IMR-90 (cell line): ENCODE measurements at regions not wholly inside any gene's neighbourhood (a gene's known extent, or its start where the extent isn't known, plus 50 kb on each side); places are given as distances from the start of the nearest gene placed in this dataset.

Source experiments
- ATAC-seq: fragments of 200-7000 bp; cut with Tn5 transposase; 2 replicates; pipeline ENCODE4 v1.9.1; 2020; ENCODE audit warnings: low read depth, mild to moderate bottlenecking, moderate library complexity
- BruUV-seq: library from RNA; stranded (reverse); fragments of 400-500 nt; replicated peaks from 2 replicates; lab custom pipeline; 2021; lab: Mats Ljungman, UMichigan
- CTCF ChIA-PET: fragments of 300-600 bp; formaldehyde crosslinking; extraction: SDS; loops from one replicate; lab custom pipeline; 2021; ENCODE audit warnings: antibody characterized with exemption; lab: Yijun Ruan, JAX
- POLR2A ChIA-PET: fragments of 300-600 bp; sonication (Branson Sonifier 250); formaldehyde crosslinking; loops from one replicate; lab custom pipeline; 2022; ENCODE audit warnings: antibody characterized with exemption; ENCODE audit not compliant: unreplicated experiment; lab: Charles Lee
- DNase-seq: peaks from one replicate; pipeline ENCODE4 v3.0.0; 2013
- H2AFZ ChIP-seq: replicated peaks from 2 replicates; pipeline ENCODE3; 2013; ENCODE audit warnings: low read length, mild to moderate bottlenecking; ENCODE audit not compliant: poor library complexity
- H2AK5ac ChIP-seq: 2 replicates; pipeline ENCODE4 v1.6.1; 2013; ENCODE audit warnings: low read depth, low read length, inconsistent platforms
- H2AK9ac ChIP-seq: replicated peaks from 2 replicates; pipeline ENCODE3; 2013; ENCODE audit warnings: mild to moderate bottlenecking, low read depth, low read length, moderate library complexity; ENCODE audit not compliant: poor library complexity
- H2BK120ac ChIP-seq: 2 replicates; pipeline ENCODE4 v1.6.1; 2013; ENCODE audit warnings: low read depth, low read length, inconsistent platforms
- H2BK15ac ChIP-seq: 3 replicates; pipeline ENCODE4 v1.6.1; 2013; ENCODE audit warnings: low read depth, low read length, inconsistent platforms
- H2BK20ac ChIP-seq: 2 replicates; pipeline ENCODE4 v1.6.1; 2013; ENCODE audit warnings: low read depth, mild to moderate bottlenecking, inconsistent platforms, low read length, moderate library complexity
- H2BK5ac ChIP-seq: 2 replicates; pipeline ENCODE4 v1.6.1; 2013; ENCODE audit warnings: mild to moderate bottlenecking, low read depth, low read length, inconsistent platforms; ENCODE audit not compliant: poor library complexity, severe bottlenecking
- H3K14ac ChIP-seq: replicated peaks from 2 replicates; pipeline ENCODE4 v1.6.1; 2013; ENCODE audit warnings: low read depth, low read length, inconsistent platforms
- H3K18ac ChIP-seq: 2 replicates; pipeline ENCODE4 v1.6.1; 2013; ENCODE audit warnings: low read depth, low read length, control low read depth
- H3K23ac ChIP-seq: 2 replicates; pipeline ENCODE4 v1.6.1; 2013; ENCODE audit warnings: low read depth, low read length, inconsistent platforms
- H3K27ac ChIP-seq: 2 replicates; pipeline ENCODE4 v1.5.1; 2013; ENCODE audit warnings: mild to moderate bottlenecking, control low read depth, low read length; ENCODE audit not compliant: insufficient read depth
- H3K27me3 ChIP-seq: 2 replicates; pipeline ENCODE4 v1.6.1; 2013; ENCODE audit warnings: low read length; ENCODE audit not compliant: control insufficient read depth, insufficient read depth
- H3K36me3 ChIP-seq: 2 replicates; pipeline ENCODE4 v1.6.1; 2013; ENCODE audit warnings: low read length, mixed read lengths; ENCODE audit not compliant: control insufficient read depth, insufficient read depth
- H3K4ac ChIP-seq: 2 replicates; pipeline ENCODE4 v1.6.1; 2013; ENCODE audit warnings: low read depth, low read length, inconsistent platforms
- H3K4me1 ChIP-seq: 2 replicates; pipeline ENCODE4 v1.6.1; 2013; ENCODE audit warnings: low read length, mixed read lengths; ENCODE audit not compliant: control insufficient read depth, insufficient read depth
- H3K4me2 ChIP-seq: 2 replicates; pipeline ENCODE4 v1.6.1; 2013; ENCODE audit warnings: low read depth, mild to moderate bottlenecking, control low read depth, low read length, moderate library complexity
- H3K4me3 ChIP-seq: 2 replicates; pipeline ENCODE4 v1.5.1; 2013; ENCODE audit warnings: low read depth, mild to moderate bottlenecking, control low read depth, low read length, moderate library complexity; ENCODE audit not compliant: insufficient read depth
- H3K56ac ChIP-seq: 2 replicates; pipeline ENCODE4 v1.6.1; 2013; ENCODE audit warnings: low read length, inconsistent platforms; ENCODE audit not compliant: insufficient read depth; ENCODE audit errors: extremely low read depth
- H3K79me1 ChIP-seq, 2 experiments: 2 replicates each; pipeline ENCODE4 v1.6.1; 2013; ENCODE audit warnings: low read length in 2 of 2, inconsistent platforms in 1 of 2, low read depth in 1 of 2
- H3K9ac ChIP-seq: 2 replicates; pipeline ENCODE4 v1.6.1; 2013; ENCODE audit warnings: low read depth, low read length, control low read depth
- H3K9me1 ChIP-seq: 2 replicates; pipeline ENCODE4 v1.6.1; 2013; ENCODE audit warnings: low read length, inconsistent platforms; ENCODE audit not compliant: insufficient read depth
- H3K9me3 ChIP-seq: 2 replicates; pipeline ENCODE4 v1.6.1; 2013; ENCODE audit warnings: low read length; ENCODE audit not compliant: control insufficient read depth, insufficient read depth
- H4K20me1 ChIP-seq: 2 replicates; pipeline ENCODE4 v1.6.1; 2013; ENCODE audit warnings: low read length, inconsistent platforms; ENCODE audit not compliant: insufficient read depth
- H4K5ac ChIP-seq: 2 replicates; pipeline ENCODE4 v1.6.1; 2013; ENCODE audit warnings: mild to moderate bottlenecking, low read depth, low read length, control low read depth
- H4K8ac ChIP-seq, 2 experiments: 2 replicates each; pipeline ENCODE4 v1.6.1; 2013; ENCODE audit warnings: low read depth in 2 of 2, low read length in 2 of 2, control low read depth in 1 of 2, inconsistent platforms in 1 of 2
- H4K91ac ChIP-seq: 2 replicates; pipeline ENCODE4 v1.6.1; 2013; ENCODE audit warnings: low read depth, low read length, inconsistent platforms; ENCODE audit not compliant: insufficient read depth
- CTCF ChIP-seq: conservative IDR thresholded peaks from 2 replicates; pipeline ENCODE4 v1.5.1; 2012; ENCODE audit warnings: mild to moderate bottlenecking, low read depth, low read length, improper control_type of control experiment
- FOS ChIP-seq: fragments of 150-350 bp; IDR thresholded peaks from 2 replicates; pipeline ENCODE4 v1.6.1; 2016; ENCODE audit warnings: low read depth, low read length
- MAFK ChIP-seq: IDR thresholded peaks from 2 replicates; pipeline ENCODE4 v1.6.1; 2012; ENCODE audit warnings: low read depth, low read length, improper control_type of control experiment
- MAZ ChIP-seq: IDR thresholded peaks from 2 replicates; pipeline ENCODE4 v1.6.1; 2012; ENCODE audit warnings: low read depth, mild to moderate bottlenecking, low read length, improper control_type of control experiment, moderate library complexity, borderline replicate concordance
- NFE2L2 ChIP-seq: fragments of 150-350 bp; IDR thresholded peaks from 2 replicates; pipeline ENCODE4 v1.6.1; 2016; ENCODE audit warnings: low read depth, mild to moderate bottlenecking, low read length
- RAD21 ChIP-seq: IDR thresholded peaks from 2 replicates; pipeline ENCODE4 v1.6.1; 2012; ENCODE audit warnings: low read length, improper control_type of control experiment
- RFX5 ChIP-seq: IDR thresholded peaks from 2 replicates; pipeline ENCODE4 v1.8.0; 2012; ENCODE audit warnings: low read depth, mild to moderate bottlenecking, low read length, moderate library complexity
- SMC3 ChIP-seq: fragments of 150-350 bp; IDR thresholded peaks from 2 replicates; pipeline ENCODE4 v1.6.1; 2016; ENCODE audit warnings: low read depth, mild to moderate bottlenecking, antibody characterized with exemption, low read length, moderate library complexity
- WGBS, 2 experiments: methylation state at CpG; one replicate each; pipeline versions ENCODE4 v1.1.5 to v1.1.7; 2013; ENCODE audit warnings: missing lambda C conversion rate in 2 of 2; ENCODE audit not compliant: insufficient read length in 1 of 2; ENCODE audit errors: extremely low coverage in 2 of 2; 5-methylcytosine and 5-hydroxymethylcytosine counted together
- dilution Hi-C: fragments of 300-500 bp; cut with HindIII; formaldehyde crosslinking; loops from one replicate; pipeline ENCODE4 v1.14.3; 2018; ENCODE audit warnings: low sequenced_read_pairs; ENCODE audit not compliant: unreplicated experiment
- in situ Hi-C: fragments of 300-500 bp; cut with MboI; formaldehyde crosslinking; loops from 3 replicates; pipeline ENCODE4 v1.14.3; 2019; ENCODE audit warnings: low sequenced_read_pairs, inconsistent platforms, mixed read lengths
- intact Hi-C: fragments of 100-400 bp; cut with micrococcal nuclease; formaldehyde crosslinking; loops from 2 replicates; pipeline ENCODE4 v1.10.0; 2022
- TF ChIP-seq, protein P1 (sequence below): fragments of 150-350 bp; IDR thresholded peaks from 2 replicates; pipeline ENCODE4 v1.6.1; 2016; ENCODE audit warnings: low read depth, mild to moderate bottlenecking, low read length, moderate library complexity, borderline replicate concordance
- TF ChIP-seq, protein P2 (sequence below): fragments of 150-350 bp; IDR thresholded peaks from 2 replicates; pipeline ENCODE4 v1.6.1; 2017; ENCODE audit warnings: mild to moderate bottlenecking, antibody characterized with exemption, low read length, low read depth

DNA sequence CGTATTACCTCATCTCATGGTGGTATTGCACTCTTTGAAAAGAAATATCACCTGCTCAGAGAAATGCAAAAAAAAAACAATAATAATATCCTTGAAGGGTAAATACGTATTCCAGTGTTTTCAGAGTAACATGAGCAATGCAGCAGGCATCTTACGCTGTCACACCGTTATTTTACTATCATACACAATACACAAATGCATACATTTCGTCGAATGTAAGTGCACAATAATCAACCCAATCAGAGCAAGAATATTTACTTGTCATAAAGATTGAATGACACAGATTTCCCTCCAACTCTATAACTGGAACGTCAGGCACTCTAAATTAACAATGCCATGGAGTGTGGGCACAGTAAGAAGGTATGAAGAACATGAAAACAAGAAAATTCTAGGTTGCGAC, 1050.1 kb downstream of the PLA2G4A start:
- Histone ChIP-seq H3K9me3 (no peaks in the 10 kb centered on the region), H4K20me1 (no peaks in the 10 kb centered on the region), H2BK5ac (no peak overlapping the region), H2AFZ (no peak overlapping the region), H3K18ac (no peak overlapping the region), H2BK20ac (no peak overlapping the region), H3K4me1 (no peaks in the 10 kb centered on the region), H2BK15ac (no peak overlapping the region), H2AK9ac (no peak overlapping the region), H4K8ac (no peak overlapping the region), H2AK5ac (no peak overlapping the region), H4K91ac (no peak overlapping the region), H3K4ac (no peak overlapping the region), H3K79me1 (no peaks in the 10 kb centered on the region), H4K5ac (no peak overlapping the region), H3K23ac (no peak overlapping the region), H3K4me3 (no peak overlapping the region), H3K27ac (no peak overlapping the region), H2BK120ac (no peak overlapping the region), H3K36me3 (no peaks in the 10 kb centered on the region), H3K14ac (no peak overlapping the region), H3K4me2 (no peak overlapping the region), H3K9me1 (no peaks in the 10 kb centered on the region), H3K9ac (no peak overlapping the region), H3K56ac (no peak overlapping the region), H3K27me3 (no peaks in the 10 kb centered on the region)
- ChIA-PET CTCF (no interaction called here), POLR2A (no interaction called here)
- no peak for DNase-seq
- dilution Hi-C loops (no loop called here), in situ Hi-C loops (no loop called here), intact Hi-C loops (no loop called here)
- BruUV-seq = no TSS peak
- TF ChIP-seq MAFK (no peak), CTCF (no peak), SMC3 (no peak), MAZ (no peak), FOS (no peak), NFE2L2 (no peak), RAD21 (no peak), RFX5 (no peak)
- TF ChIP-seq, protein P1, sequence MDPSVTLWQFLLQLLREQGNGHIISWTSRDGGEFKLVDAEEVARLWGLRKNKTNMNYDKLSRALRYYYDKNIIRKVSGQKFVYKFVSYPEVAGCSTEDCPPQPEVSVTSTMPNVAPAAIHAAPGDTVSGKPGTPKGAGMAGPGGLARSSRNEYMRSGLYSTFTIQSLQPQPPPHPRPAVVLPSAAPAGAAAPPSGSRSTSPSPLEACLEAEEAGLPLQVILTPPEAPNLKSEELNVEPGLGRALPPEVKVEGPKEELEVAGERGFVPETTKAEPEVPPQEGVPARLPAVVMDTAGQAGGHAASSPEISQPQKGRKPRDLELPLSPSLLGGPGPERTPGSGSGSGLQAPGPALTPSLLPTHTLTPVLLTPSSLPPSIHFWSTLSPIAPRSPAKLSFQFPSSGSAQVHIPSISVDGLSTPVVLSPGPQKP = no peak
- TF ChIP-seq, protein P2, sequence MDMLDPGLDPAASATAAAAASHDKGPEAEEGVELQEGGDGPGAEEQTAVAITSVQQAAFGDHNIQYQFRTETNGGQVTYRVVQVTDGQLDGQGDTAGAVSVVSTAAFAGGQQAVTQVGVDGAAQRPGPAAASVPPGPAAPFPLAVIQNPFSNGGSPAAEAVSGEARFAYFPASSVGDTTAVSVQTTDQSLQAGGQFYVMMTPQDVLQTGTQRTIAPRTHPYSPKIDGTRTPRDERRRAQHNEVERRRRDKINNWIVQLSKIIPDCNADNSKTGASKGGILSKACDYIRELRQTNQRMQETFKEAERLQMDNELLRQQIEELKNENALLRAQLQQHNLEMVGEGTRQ = no peak
- WGBS, 2 experiments = no CpG with 5 or more reads among the region's 8 CpGs
- no peak for ATAC-seq
